ENCODE measurements at regions not wholly inside any gene's neighbourhood (a gene's known extent, or its start where the extent isn't known, plus 50 kb on each side); places are given as distances from the start of the nearest gene placed in this dataset.

GRCh38 chr2:219836647-219837177 is 209.3 kb downstream of the SLC4A3 start:
- TF ChIP-seq POLR2A (IDR thresholded peaks at IDR 0.05) (no peak), CTCF (IDR thresholded peaks at IDR 0.05) (peak in 2 of 4 experiments; percentile 16 to 32)
